ENCODE measurements at regions not wholly inside any gene's neighbourhood (a gene's known extent, or its start where the extent isn't known, plus 50 kb on each side); places are given as distances from the start of the nearest gene placed in this dataset.
A peak's percentile ranks its signal among the peaks of the same experiment; 100 is the strongest.

GRCh38 chr7:46291601-46292150 lies 370.6 kb upstream of the IGFBP3 start (continued):
- peak; percentile 64 for TF ChIP-seq ATF2 (IDR thresholded peaks at IDR 0.05; ENCODE audit: low read length)
- TF ChIP-seq EP300 (IDR thresholded peaks at IDR 0.05; ENCODE audit: borderline replicate concordance in 1 of 2, control insufficient read depth in 1 of 2, low read depth in 2 of 2, low read length in 2 of 2) = peak; percentile 84 to 89
- no peak for TF ChIP-seq RCOR1 (conservative IDR thresholded peaks at IDR 0.05; ENCODE audit: low read depth, low read length)
- TF ChIP-seq PKNOX1 (IDR thresholded peaks at IDR 0.05) = peak; percentile 75
- TF ChIP-seq RB1 (IDR thresholded peaks at IDR 0.05; ENCODE audit: borderline replicate concordance) = peak; percentile 65; the same call in 1 of the 2 replicates
- TF ChIP-seq ZNF217 (IDR thresholded peaks at IDR 0.05) = peak; percentile 91
- 0 out of 2 replicates have a peak, but pooled peaks have one; percentile 0 for TF ChIP-seq SMARCA5 (IDR thresholded peaks at IDR 0.05)
- TF ChIP-seq GABPA (IDR thresholded peaks at IDR 0.05; ENCODE audit: low read depth) = peak; percentile 60; the same call in 1 of the 2 replicates
- TF ChIP-seq BHLHE40 (IDR thresholded peaks at IDR 0.05; ENCODE audit: borderline replicate concordance in 1 of 2, low read depth in 2 of 2, low read length in 1 of 2) = peak; percentile 58 to 67
- TF ChIP-seq JUND (IDR thresholded peaks at IDR 0.05; ENCODE audit: low read depth, low read length) = peak; percentile 70
- TF ChIP-seq E2F8 (IDR thresholded peaks at IDR 0.05; ENCODE audit: low read depth, partially characterized antibody) = peak; percentile 17
- TF ChIP-seq NFYB (IDR thresholded peaks at IDR 0.05; ENCODE audit: insufficient read depth, low read depth, low read length) = no peak
- TF ChIP-seq EED (IDR thresholded peaks at IDR 0.05; ENCODE audit: low read depth) = peak; percentile 45; the same call in 1 of the 2 replicates
- no peak for TF ChIP-seq LARP7 (IDR thresholded peaks at IDR 0.05)
- peak; percentile 69 to 72 for TF ChIP-seq IKZF2 (IDR thresholded peaks at IDR 0.05)
- no peak for TF ChIP-seq HDGF (IDR thresholded peaks at IDR 0.05)
- TF ChIP-seq DPF2 (IDR thresholded peaks at IDR 0.05) = peak; percentile 52
- TF ChIP-seq ZNF687 (IDR thresholded peaks at IDR 0.05) = 0 out of 2 replicates have a peak, but pooled peaks have one; percentile 38
- TF ChIP-seq BMI1 (IDR thresholded peaks at IDR 0.05; ENCODE audit: borderline replicate concordance) = 0 out of 2 replicates have a peak, but pooled peaks have one; percentile 45
- no peak for TF ChIP-seq POU2F2 (IDR thresholded peaks at IDR 0.05; ENCODE audit: borderline replicate concordance, low read depth, low read length)
- TF ChIP-seq RUNX3 (IDR thresholded peaks at IDR 0.05; ENCODE audit: low read length) = peak; percentile 78
- peak; percentile 94 for TF ChIP-seq NFIC (IDR thresholded peaks at IDR 0.05; ENCODE audit: low read depth, low read length)
